Upper lobe of left lung (tissue), 6 donors: ENCODE measurements at regions not wholly inside any gene's neighbourhood (a gene's known extent, or its start where the extent isn't known, plus 50 kb on each side); places are given as distances from the start of the nearest gene placed in this dataset.

ENCODE experiments used
- ATAC-seq, 2 donors: fragments of 200-7000 bp; cut with Tn5 transposase; one replicate each; pipeline ENCODE4 v1.9.1; 2022; ENCODE audit warnings: mild to moderate bottlenecking in 2 of 2, moderate library complexity in 2 of 2; ENCODE audit not compliant: low FRiP score in 2 of 2
- DNase-seq, 2 donors: peaks; one replicate each; pipeline ENCODE4 v3.0.0-alpha.2; 2019 to 2020
- H3K27ac ChIP-seq, 4 donors: fragments of 200-600 bp; sonication (generic); one replicate each; pipeline ENCODE4 v1.5.1; 2016 to 2019
- H3K27me3 ChIP-seq, 4 donors: fragments of 200-600 bp; sonication (generic); one replicate each; pipeline ENCODE4 v1.5.1; 2017 to 2019
- H3K36me3 ChIP-seq, 4 donors: fragments of 200-600 bp; sonication (generic); one replicate each; pipeline ENCODE4 v1.5.1; 2016 to 2019
- H3K4me1 ChIP-seq, 4 donors: fragments of 200-600 bp; sonication (generic); one replicate each; pipeline ENCODE4 v1.5.1; 2018 to 2019
- H3K4me3 ChIP-seq, 4 donors: fragments of 200-600 bp; sonication (generic); one replicate each; pipeline ENCODE4 v1.5.1; 2017 to 2019; ENCODE audit warnings: mild to moderate bottlenecking in 2 of 4, moderate library complexity in 1 of 4
- H3K9me3 ChIP-seq, 4 donors: fragments of 200-600 bp; sonication (generic); one replicate each; pipeline ENCODE4 v1.5.1; 2018 to 2019
- CTCF ChIP-seq, 6 experiments: fragments of 450-650 bp in 4 of 6; fragments of 200-600 bp in 2 of 6; sonication (generic) in 2 of 6; IDR thresholded peaks; one replicate each; pipeline ENCODE4 v1.5.1; 2016 to 2019; ENCODE audit warnings: antibody characterized with exemption in 6 of 6
- EP300 ChIP-seq, 4 donors: sonication (generic); formaldehyde crosslinking; IDR thresholded peaks; one replicate each; pipeline ENCODE4 v1.5.1; 2017; ENCODE audit warnings: antibody characterized with exemption in 4 of 4, control low read depth in 2 of 4
- POLR2A ChIP-seq, 4 donors: fragments of 450-650 bp; IDR thresholded peaks; one replicate each; pipeline ENCODE4 v1.5.1; 2016 to 2017; ENCODE audit warnings: antibody characterized with exemption in 4 of 4, mild to moderate bottlenecking in 2 of 4
- POLR2AphosphoS5 ChIP-seq, 2 donors: sonication (generic); formaldehyde crosslinking; IDR thresholded peaks; one replicate each; pipeline ENCODE4 v1.5.1; 2017; ENCODE audit warnings: antibody characterized with exemption in 2 of 2
- WGBS, 2 donors: methylation state at CpG; one replicate each; pipeline ENCODE4 v1.1.5; 2017 to 2018; 5-methylcytosine and 5-hydroxymethylcytosine counted together
- small RNA-seq, 4 donors: library from RNA; depleted of rRNA; stranded (forward); fragments of <200 nt; gene quantifications; one replicate each; pipeline ENCODE3, GENCODE V24; 2016
- donor health status: DM: no; HTN: no; CAD: no; lungs with moderate emphysema.
- donor health status: DM: no; HTN: yes; CAD: no; lungs with severe emphysema.

GRCh38 chr20:57114290-57115005 lies 152.0 kb downstream of the BMP7 start:
- H3K27me3 ChIP-seq: no peaks in the 10 kb centered on the region
- 55 to 66% methylated on average over 6 to 8 of the region's 8 CpGs for WGBS, 2 donors
- H3K9me3 ChIP-seq: no peaks in the 10 kb centered on the region
- no peaks in the 10 kb centered on the region for H3K4me1 ChIP-seq
- DNase-seq (no peak), ATAC-seq (peak in 1 of 2 donors; percentile 38)
- TF ChIP-seq CTCF (IDR thresholded peaks at IDR 0.05) (no peak), POLR2AphosphoS5 (IDR thresholded peaks at IDR 0.05) (no peak), POLR2A (IDR thresholded peaks at IDR 0.05) (no peak), EP300 (IDR thresholded peaks at IDR 0.05) (no peak)
- H3K27ac ChIP-seq: no peak overlapping the region
- H3K4me3 ChIP-seq: no peak overlapping the region
- no peaks in the 10 kb centered on the region for H3K36me3 ChIP-seq

GRCh38 chr20:57117296-57117695 lies 149.1 kb downstream of the BMP7 start:
- WGBS, 2 donors: 83 to 91% methylated on average over 2 to 7 of the region's 7 CpGs
- ATAC-seq: no peak
- no peak for DNase-seq

GRCh38 chr20:57118107-57118769 lies 148.2 kb downstream of the BMP7 start:
- 85 to 91% methylated on average over 7 to 13 of the region's 21 CpGs for WGBS, 2 donors
- Histone ChIP-seq H3K27me3 (no peaks in the 10 kb centered on the region), H3K27ac (no peak overlapping the region), H3K36me3 (no peaks in the 10 kb centered on the region), H3K4me3 (no peak overlapping the region), H3K9me3 (no peaks in the 10 kb centered on the region), H3K4me1 (no peaks in the 10 kb centered on the region)
- TF ChIP-seq POLR2AphosphoS5 (IDR thresholded peaks at IDR 0.05): no peak
- TF ChIP-seq POLR2A (IDR thresholded peaks at IDR 0.05): no peak
- no peak for TF ChIP-seq CTCF (IDR thresholded peaks at IDR 0.05)
- TF ChIP-seq EP300 (IDR thresholded peaks at IDR 0.05): no peak
- DNase-seq (no peak), ATAC-seq (no peak)

More at GRCh38 chr20:57117296-57117695, 149.1 kb downstream of the BMP7 start:
- no peaks in the 10 kb centered on the region for H3K36me3 ChIP-seq
- no peaks in the 10 kb centered on the region for H3K9me3 ChIP-seq
- H3K4me3 ChIP-seq: no peak overlapping the region
- no peak overlapping the region for H3K27ac ChIP-seq
- no peaks in the 10 kb centered on the region for H3K4me1 ChIP-seq
- no peaks in the 10 kb centered on the region for H3K27me3 ChIP-seq
- TF ChIP-seq POLR2A (IDR thresholded peaks at IDR 0.05): no peak
- no peak for TF ChIP-seq CTCF (IDR thresholded peaks at IDR 0.05)
- no peak for TF ChIP-seq EP300 (IDR thresholded peaks at IDR 0.05)

Small RNA genes in the stretch of these regions (small RNA-seq; reads per million reads assigned to genes)
- gene RNU6-929P: 0 reads per million in 4 donors
